Ishikawa (cell line): ENCODE measurements at regions not wholly inside any gene's neighbourhood (a gene's known extent, or its start where the extent isn't known, plus 50 kb on each side); places are given as distances from the start of the nearest gene placed in this dataset.

Source experiments
- CEBPB ChIP-seq: IDR thresholded peaks from 2 replicates; pipeline ENCODE4 v1.6.1; 2012
- CREB1 ChIP-seq: IDR thresholded peaks from 2 replicates; pipeline ENCODE4 v1.6.1; 2012; ENCODE audit warnings: low read depth
- EGR1 ChIP-seq: IDR thresholded peaks from 2 replicates; pipeline ENCODE4 v1.6.1; 2012
- EP300 ChIP-seq: IDR thresholded peaks from 2 replicates; pipeline ENCODE4 v1.6.1; 2012; ENCODE audit warnings: borderline replicate concordance
- FOXM1 ChIP-seq: IDR thresholded peaks from 2 replicates; pipeline ENCODE4 v1.6.1; 2012; ENCODE audit warnings: low read depth, borderline replicate concordance
- NFIC ChIP-seq: IDR thresholded peaks from 2 replicates; pipeline ENCODE4 v1.6.1; 2012
- RAD21 ChIP-seq: IDR thresholded peaks from 2 replicates; pipeline ENCODE4 v1.6.1; 2012; ENCODE audit warnings: low read depth
- TAF1 ChIP-seq: IDR thresholded peaks from 2 replicates; pipeline ENCODE4 v1.6.1; 2012; ENCODE audit warnings: low read depth, mild to moderate bottlenecking
- TCF12 ChIP-seq: IDR thresholded peaks from 2 replicates; pipeline ENCODE4 v1.6.1; 2012; ENCODE audit warnings: low read depth
- TEAD4 ChIP-seq: IDR thresholded peaks from 2 replicates; pipeline ENCODE4 v1.6.1; 2012
- YY1 ChIP-seq: IDR thresholded peaks from 2 replicates; pipeline ENCODE4 v1.6.1; 2012; ENCODE audit warnings: low read depth
- ZBTB7A ChIP-seq: IDR thresholded peaks from 2 replicates; pipeline ENCODE4 v1.6.1; 2012; ENCODE audit warnings: low read depth
- TF ChIP-seq, protein P1 (sequence below): IDR thresholded peaks from 2 replicates; pipeline ENCODE4 v1.6.1; 2012; ENCODE audit warnings: low read depth, mild to moderate bottlenecking
- TF ChIP-seq, protein P2 (sequence below): IDR thresholded peaks from 2 replicates; pipeline ENCODE4 v1.6.1; 2012
- TF ChIP-seq, protein P3 (sequence below): IDR thresholded peaks from 2 replicates; pipeline ENCODE4 v1.6.1; 2012

DNA sequence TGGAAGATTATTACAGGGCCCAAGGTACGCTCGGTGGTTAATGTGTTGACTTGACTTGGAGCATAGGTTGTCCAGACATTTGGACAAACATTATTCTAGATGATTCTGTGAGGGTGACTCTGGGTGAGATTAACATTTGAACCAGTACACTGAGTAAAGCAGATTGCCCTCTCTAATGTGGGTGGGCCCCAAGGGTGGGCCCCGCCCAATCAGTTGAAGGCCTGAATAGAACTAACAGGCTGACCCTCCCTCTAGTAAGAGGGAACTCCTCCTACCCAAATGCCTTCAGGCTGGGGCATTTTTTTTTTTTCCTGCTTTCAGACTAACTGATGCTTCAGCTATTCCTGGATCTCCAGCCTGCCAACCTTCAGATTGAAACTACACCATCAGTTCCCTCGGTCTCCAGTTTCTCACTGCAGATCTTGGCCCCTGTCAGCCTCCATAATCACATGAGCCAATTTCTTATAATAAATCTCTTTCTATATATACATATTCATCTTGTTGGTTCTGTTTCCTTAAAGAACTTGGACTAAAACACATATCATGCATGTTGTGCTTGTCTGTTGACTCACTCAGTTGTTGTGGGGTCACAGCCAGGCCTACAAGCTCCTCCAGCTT, 338.1 kb upstream of the BRINP1 start:
- TF ChIP-seq YY1 (no peak), TEAD4 (no peak), EGR1 (no peak), FOXM1 (no peak), TCF12 (no peak), CEBPB (no peak), TAF1 (no peak), ZBTB7A (no peak), NFIC (no peak), RAD21 (no peak), EP300 (no peak), CREB1 (no peak)
- TF ChIP-seq, protein P1, sequence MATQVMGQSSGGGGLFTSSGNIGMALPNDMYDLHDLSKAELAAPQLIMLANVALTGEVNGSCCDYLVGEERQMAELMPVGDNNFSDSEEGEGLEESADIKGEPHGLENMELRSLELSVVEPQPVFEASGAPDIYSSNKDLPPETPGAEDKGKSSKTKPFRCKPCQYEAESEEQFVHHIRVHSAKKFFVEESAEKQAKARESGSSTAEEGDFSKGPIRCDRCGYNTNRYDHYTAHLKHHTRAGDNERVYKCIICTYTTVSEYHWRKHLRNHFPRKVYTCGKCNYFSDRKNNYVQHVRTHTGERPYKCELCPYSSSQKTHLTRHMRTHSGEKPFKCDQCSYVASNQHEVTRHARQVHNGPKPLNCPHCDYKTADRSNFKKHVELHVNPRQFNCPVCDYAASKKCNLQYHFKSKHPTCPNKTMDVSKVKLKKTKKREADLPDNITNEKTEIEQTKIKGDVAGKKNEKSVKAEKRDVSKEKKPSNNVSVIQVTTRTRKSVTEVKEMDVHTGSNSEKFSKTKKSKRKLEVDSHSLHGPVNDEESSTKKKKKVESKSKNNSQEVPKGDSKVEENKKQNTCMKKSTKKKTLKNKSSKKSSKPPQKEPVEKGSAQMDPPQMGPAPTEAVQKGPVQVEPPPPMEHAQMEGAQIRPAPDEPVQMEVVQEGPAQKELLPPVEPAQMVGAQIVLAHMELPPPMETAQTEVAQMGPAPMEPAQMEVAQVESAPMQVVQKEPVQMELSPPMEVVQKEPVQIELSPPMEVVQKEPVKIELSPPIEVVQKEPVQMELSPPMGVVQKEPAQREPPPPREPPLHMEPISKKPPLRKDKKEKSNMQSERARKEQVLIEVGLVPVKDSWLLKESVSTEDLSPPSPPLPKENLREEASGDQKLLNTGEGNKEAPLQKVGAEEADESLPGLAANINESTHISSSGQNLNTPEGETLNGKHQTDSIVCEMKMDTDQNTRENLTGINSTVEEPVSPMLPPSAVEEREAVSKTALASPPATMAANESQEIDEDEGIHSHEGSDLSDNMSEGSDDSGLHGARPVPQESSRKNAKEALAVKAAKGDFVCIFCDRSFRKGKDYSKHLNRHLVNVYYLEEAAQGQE: no peak
- TF ChIP-seq, protein P2, sequence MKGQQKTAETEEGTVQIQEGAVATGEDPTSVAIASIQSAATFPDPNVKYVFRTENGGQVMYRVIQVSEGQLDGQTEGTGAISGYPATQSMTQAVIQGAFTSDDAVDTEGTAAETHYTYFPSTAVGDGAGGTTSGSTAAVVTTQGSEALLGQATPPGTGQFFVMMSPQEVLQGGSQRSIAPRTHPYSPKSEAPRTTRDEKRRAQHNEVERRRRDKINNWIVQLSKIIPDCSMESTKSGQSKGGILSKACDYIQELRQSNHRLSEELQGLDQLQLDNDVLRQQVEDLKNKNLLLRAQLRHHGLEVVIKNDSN: no peak
- TF ChIP-seq, protein P3, sequence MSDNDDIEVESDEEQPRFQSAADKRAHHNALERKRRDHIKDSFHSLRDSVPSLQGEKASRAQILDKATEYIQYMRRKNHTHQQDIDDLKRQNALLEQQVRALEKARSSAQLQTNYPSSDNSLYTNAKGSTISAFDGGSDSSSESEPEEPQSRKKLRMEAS: no peak

- TF ChIP-seq, protein P2: no peak
These were observed 332.4 kb upstream of the BRINP1 start for GRCh38 chr9:119701651-119702050.

DNA sequence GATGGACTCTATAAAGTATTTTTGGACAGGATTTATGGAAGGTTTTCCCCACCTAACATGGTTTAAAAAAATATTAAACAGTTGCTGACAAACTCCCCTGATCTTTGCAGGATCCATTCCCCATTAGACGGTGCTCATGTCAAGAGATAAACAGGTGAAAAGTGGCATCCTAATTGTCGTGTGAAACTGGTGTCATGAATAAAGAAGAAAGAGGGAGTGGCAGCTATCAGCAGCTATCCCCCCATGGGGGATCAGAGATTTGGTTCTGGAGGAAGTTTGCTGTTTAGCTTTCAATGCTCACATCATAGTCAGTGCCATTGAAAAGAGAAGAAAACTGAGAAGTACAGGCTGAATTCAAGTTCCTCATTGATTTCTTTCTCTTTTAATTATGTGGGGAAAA, 329.3 kb upstream of the BRINP1 start:
- TF ChIP-seq NFIC (no peak), TEAD4 (no peak), RAD21 (no peak), EP300 (no peak), CREB1 (no peak), YY1 (no peak), EGR1 (no peak), TCF12 (no peak), CEBPB (no peak), TAF1 (no peak), ZBTB7A (no peak)
- TF ChIP-seq, protein P2: no peak
- TF ChIP-seq, protein P1: no peak
- TF ChIP-seq, protein P3: no peak

- TF ChIP-seq NFIC (no peak), CEBPB (no peak), TAF1 (no peak), CREB1 (no peak), YY1 (no peak), TEAD4 (no peak), ZBTB7A (no peak), FOXM1 (no peak), EP300 (no peak), TCF12 (no peak), RAD21 (no peak)
- TF ChIP-seq, protein P2: no peak
- TF ChIP-seq, protein P1: no peak
These were observed 328.8 kb upstream of the BRINP1 start for GRCh38 chr9:119697996-119698395.
